Nephron progenitor cell (in vitro differentiated cells): ENCODE measurements at regions not wholly inside any gene's neighbourhood (a gene's known extent, or its start where the extent isn't known, plus 50 kb on each side); places are given as distances from the start of the nearest gene placed in this dataset.

Experiments
- DNase-seq: peaks from one replicate; pipeline ENCODE4 v3.0.0; 2021
- H3K27ac Mint-ChIP-seq: 2 replicates; pipeline ENCODE4 v1.8.0; 2021; ENCODE audit warnings: mild to moderate bottlenecking, moderate library complexity, mixed read lengths
- H3K27me3 Mint-ChIP-seq: 2 replicates; pipeline ENCODE4 v1.8.0; 2021; ENCODE audit warnings: mild to moderate bottlenecking, low read depth, mixed read lengths; ENCODE audit not compliant: poor library complexity
- H3K36me3 Mint-ChIP-seq: 2 replicates; pipeline ENCODE4 v1.8.0; 2021; ENCODE audit warnings: low read depth, mixed read lengths
- H3K4me1 Mint-ChIP-seq: 2 replicates; pipeline ENCODE4 v1.8.0; 2021; ENCODE audit warnings: mixed read lengths
- H3K4me3 Mint-ChIP-seq: 2 replicates; pipeline ENCODE4 v1.8.0; 2021; ENCODE audit warnings: mild to moderate bottlenecking, moderate library complexity, mixed read lengths
- H3K9me3 Mint-ChIP-seq: 2 replicates; pipeline ENCODE4 v1.8.0; 2021; ENCODE audit warnings: mild to moderate bottlenecking, moderate library complexity, mixed read lengths
- TF ChIP-seq, protein P1 (sequence below): fragments of 200-600 bp; sonication (generic); IDR thresholded peaks from 2 replicates; pipeline ENCODE4 v1.5.0; 2021; ENCODE audit warnings: antibody characterized with exemption

GRCh38 chr10:37582237-37582636, 275.2 kb downstream of the ZNF248 start:
- Mint-ChIP-seq H3K27ac (no peak overlapping the region), H3K27me3 (no peaks in the 10 kb centered on the region), H3K4me1 (no peaks in the 10 kb centered on the region), H3K9me3 (peaks cover 70% of the 10 kb centered on the region), H3K36me3 (no peaks in the 10 kb centered on the region), H3K4me3 (no peak overlapping the region)
- TF ChIP-seq, protein P1, sequence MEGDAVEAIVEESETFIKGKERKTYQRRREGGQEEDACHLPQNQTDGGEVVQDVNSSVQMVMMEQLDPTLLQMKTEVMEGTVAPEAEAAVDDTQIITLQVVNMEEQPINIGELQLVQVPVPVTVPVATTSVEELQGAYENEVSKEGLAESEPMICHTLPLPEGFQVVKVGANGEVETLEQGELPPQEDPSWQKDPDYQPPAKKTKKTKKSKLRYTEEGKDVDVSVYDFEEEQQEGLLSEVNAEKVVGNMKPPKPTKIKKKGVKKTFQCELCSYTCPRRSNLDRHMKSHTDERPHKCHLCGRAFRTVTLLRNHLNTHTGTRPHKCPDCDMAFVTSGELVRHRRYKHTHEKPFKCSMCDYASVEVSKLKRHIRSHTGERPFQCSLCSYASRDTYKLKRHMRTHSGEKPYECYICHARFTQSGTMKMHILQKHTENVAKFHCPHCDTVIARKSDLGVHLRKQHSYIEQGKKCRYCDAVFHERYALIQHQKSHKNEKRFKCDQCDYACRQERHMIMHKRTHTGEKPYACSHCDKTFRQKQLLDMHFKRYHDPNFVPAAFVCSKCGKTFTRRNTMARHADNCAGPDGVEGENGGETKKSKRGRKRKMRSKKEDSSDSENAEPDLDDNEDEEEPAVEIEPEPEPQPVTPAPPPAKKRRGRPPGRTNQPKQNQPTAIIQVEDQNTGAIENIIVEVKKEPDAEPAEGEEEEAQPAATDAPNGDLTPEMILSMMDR = no peak
- no peak for DNase-seq

DNA sequence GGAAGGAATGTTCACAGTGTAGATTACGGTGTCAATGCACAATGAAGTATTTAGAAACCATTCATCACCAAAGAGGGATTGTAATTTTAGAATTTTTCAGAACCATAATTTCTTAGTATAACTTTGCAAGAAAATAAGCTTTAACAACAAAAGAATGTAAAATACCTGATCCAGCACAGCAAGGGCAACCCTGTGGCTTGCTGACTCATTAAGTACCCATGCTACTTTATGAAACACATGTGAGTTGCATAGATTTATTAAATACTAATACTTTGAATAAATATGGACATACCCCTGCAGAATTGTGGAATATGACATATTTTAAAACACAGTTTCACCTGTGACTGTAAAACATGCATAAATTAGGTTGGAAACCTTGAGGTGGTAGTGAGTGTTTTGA, 281.3 kb downstream of the ZNF248 start:
- DNase-seq = no peak
- Mint-ChIP-seq H3K4me3 (no peak overlapping the region), H3K27me3 (peaks cover 3% of the 10 kb centered on the region), H3K36me3 (no peaks in the 10 kb centered on the region), H3K9me3 (peaks cover 73% of the 10 kb centered on the region), H3K4me1 (no peaks in the 10 kb centered on the region), H3K27ac (no peak overlapping the region)
- TF ChIP-seq, protein P1 = no peak

DNA sequence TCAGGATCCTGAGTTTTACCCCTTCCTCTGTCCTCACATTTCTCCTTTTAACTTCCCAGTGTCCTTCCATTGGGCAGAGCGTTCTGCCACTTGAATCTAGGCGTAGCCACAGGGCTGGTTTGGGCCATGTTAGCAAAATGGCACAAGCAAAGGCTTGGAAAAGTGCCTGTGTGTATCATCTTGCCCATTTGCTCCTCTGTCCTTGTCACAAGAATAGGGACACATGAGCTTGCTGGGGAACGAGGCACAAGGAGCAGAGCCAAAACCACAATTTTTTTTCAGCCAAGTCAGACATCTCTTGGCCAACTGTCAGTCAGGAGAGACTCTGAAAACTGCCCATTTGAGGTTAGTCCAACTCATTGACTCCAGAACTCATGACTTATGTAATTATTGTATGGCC, 285.2 kb downstream of the ZNF248 start:
- TF ChIP-seq, protein P1 = no peak
- peaks cover 3% of the 10 kb centered on the region for H3K27me3 Mint-ChIP-seq
- no peaks in the 10 kb centered on the region for H3K36me3 Mint-ChIP-seq
- no peaks in the 10 kb centered on the region for H3K4me1 Mint-ChIP-seq
- no peak overlapping the region for H3K4me3 Mint-ChIP-seq
- no peak for DNase-seq
- H3K9me3 Mint-ChIP-seq = peaks cover 80% of the 10 kb centered on the region
- no peak overlapping the region for H3K27ac Mint-ChIP-seq

DNA sequence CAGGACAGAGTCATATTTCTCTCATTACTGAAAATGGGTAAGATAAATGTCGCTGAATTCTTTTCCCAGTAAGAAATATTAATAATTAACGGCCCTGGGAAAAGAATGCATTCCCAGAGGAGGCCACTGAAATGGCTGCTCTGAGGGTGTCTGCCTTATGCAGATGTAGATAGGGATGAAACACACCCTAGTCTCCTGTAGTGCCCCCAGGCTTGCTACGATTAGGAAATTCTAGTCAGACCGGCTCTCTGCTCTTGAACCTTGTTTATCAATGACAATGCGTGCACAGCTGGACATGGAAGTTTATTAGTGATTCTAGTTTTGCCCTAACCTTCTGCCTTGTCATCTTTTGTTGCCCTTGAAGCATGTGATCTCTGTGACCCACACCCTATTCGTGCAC, 291.1 kb downstream of the ZNF248 start:
- peaks cover 76% of the 10 kb centered on the region for H3K9me3 Mint-ChIP-seq

GRCh38 chr10:37563715-37564108, 293.7 kb downstream of the ZNF248 start:
- no peak overlapping the region for H3K4me3 Mint-ChIP-seq
- no peaks in the 10 kb centered on the region for H3K4me1 Mint-ChIP-seq
- H3K27me3 Mint-ChIP-seq = no peaks in the 10 kb centered on the region
- TF ChIP-seq, protein P1 = no peak
- H3K27ac Mint-ChIP-seq = no peak overlapping the region
- no peak for DNase-seq
- peaks cover 76% of the 10 kb centered on the region for H3K9me3 Mint-ChIP-seq
- H3K36me3 Mint-ChIP-seq = no peaks in the 10 kb centered on the region

More for the DNA sequence above, 291.1 kb downstream of the ZNF248 start:
- TF ChIP-seq, protein P1 = no peak
- Mint-ChIP-seq H3K27me3 (no peaks in the 10 kb centered on the region), H3K27ac (no peak overlapping the region), H3K4me1 (no peaks in the 10 kb centered on the region), H3K36me3 (no peaks in the 10 kb centered on the region), H3K4me3 (no peak overlapping the region)
- no peak for DNase-seq

DNA sequence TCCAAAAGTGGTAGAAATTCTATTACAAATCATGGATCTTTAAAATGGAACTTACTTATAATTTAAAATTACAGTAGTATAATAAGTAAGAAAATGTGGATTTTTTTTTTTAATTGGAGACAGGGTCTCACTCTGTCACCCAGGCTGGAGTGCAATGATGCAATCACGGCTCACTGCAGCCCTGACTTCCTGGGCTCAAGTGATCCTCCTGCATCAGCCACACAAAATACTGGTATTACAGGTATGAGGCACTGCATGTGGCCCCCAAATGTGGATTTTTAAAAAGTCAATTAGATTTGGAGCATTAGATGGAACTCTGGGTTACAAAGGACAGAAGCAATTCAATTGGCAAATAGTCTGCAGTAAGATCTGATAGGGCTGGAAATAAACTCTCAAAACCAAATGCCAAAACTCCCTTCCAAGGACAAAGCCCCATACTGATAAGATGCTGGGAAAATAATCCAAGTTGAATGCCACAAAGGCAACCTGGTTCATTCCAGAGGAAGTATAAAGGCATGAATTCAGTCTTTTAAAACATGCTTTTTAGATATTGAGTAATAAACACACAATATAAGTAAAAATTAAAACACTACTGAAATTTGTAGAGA, 294.2 kb downstream of the ZNF248 start:
- Mint-ChIP-seq H3K27me3 (no peaks in the 10 kb centered on the region), H3K9me3 (peaks cover 73% of the 10 kb centered on the region), H3K4me1 (no peaks in the 10 kb centered on the region), H3K4me3 (no peak overlapping the region), H3K27ac (no peak overlapping the region), H3K36me3 (no peaks in the 10 kb centered on the region)
- no peak for DNase-seq
- TF ChIP-seq, protein P1 = no peak
